IPS-NIHi7 (cell line): ENCODE measurements at regions not wholly inside any gene's neighbourhood (a gene's known extent, or its start where the extent isn't known, plus 50 kb on each side); places are given as distances from the start of the nearest gene placed in this dataset.

Experiments
- DNase-seq: peaks from one replicate; pipeline ENCODE4 v3.0.0; 2012; ENCODE audit warnings: mixed read lengths; ENCODE audit errors: extremely low spot score

DNA sequence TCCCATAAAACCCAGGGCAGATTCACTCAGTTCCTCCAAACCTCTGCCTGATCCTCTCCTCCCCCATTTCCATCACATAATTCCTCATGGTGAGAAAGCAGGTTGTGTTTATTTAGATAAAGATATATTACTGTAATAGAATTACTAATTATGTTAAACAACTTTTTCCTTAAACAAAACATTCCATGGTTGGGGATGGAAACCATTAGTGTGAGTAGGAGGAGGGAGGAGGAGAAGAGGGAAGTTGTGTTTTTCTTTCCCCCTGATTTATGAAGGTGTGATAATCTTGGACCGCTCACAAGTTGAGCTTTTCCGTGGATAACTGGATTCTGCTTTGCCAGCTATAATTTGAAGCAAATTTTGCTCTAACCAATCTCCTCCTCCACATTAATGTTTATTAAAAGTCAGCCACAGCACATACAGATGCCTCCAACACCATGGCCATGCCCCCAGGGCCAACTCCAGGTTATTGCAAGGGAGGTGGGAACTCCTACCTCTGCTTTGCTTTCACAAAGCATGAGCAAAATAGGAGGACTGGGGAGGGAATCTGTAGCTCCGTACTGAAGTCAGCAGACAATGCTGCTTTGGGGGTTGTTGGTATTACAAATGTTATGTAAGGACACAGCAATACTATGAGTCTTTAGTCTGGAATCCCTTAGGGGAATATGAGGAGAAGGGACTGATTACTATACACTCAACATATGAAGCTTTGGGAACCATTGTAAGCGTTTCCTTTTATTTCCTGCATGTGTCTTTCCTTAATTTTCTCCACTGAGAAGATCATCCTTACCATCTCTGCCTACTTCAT is 542.0 kb downstream of the DHX35 start:
- no peak for DNase-seq

DNA sequence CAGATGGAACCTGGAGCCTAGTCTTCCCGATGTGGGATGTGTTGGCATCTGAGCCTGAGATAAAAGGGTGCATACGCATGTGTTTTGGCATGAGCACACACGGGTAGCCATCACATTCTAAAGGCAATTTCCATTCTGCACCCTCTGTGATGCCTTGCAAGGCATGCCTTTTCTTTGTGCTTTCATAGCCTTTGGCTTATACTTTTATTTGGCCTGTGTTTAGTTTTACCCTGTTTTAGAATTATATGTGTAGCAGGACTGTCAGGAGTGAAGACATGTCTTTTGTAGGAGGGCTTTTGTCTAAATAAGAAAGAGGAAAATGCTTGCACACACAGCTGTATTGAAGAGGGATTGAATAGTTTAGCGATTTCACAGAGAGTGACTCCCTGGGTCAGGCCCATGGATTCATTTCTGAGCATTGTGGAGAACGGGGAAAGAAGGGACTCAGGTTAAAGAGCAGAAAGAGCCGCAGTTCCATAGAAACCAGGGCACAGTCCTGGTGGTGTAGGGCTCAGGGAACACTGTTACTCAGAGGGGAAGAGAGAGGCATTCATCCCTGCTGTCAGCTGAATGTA is 530.2 kb downstream of the DHX35 start:
- no peak for DNase-seq

DNA sequence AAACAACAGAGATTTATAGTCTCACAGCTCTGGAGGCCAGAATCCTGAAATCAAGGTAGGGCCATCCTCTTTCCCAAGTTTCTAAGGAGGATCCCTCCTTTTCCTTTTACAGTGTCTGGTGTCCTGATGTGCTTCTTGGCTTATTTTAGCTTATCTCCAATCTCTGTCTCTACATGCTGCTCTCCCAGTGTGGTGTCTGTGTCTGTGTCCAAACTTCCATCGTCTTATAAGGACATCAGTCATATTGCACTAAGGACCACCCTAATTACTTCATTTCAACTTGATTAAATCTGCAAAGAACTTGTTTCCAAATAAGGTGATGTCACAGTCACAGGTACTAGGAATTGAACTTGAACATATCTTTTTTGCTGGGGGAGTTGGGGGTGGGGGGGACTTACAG is 529.6 kb downstream of the DHX35 start:
- no peak for DNase-seq

DNA sequence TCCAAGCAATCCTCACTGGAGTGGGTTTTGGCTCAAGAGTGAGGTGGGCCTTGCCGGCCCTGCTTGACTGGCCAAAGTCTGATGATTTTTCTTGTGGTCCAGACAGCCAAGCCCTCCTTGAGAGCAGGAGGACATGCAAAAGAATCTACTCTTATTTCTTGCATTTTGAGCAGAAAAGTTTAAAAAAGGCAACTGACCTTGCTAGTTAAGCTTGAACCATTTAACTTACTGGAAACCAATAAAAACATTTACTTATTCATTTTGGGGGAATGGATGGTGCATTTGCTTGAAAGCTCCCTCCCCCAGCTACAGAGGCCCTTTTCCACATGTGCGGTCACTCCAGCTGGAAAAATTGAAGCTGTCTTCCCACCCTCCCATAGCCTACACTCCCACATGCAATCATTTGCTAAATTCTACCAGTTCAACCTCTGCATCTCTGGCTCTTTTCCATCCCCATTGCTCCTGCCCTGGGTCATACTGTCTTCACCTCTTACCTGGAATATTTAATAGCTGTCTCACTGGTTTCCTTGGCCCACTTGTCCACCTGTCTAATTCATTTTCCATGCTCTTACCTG is 527.9 kb downstream of the DHX35 start:
- DNase-seq, result no peak

DNA sequence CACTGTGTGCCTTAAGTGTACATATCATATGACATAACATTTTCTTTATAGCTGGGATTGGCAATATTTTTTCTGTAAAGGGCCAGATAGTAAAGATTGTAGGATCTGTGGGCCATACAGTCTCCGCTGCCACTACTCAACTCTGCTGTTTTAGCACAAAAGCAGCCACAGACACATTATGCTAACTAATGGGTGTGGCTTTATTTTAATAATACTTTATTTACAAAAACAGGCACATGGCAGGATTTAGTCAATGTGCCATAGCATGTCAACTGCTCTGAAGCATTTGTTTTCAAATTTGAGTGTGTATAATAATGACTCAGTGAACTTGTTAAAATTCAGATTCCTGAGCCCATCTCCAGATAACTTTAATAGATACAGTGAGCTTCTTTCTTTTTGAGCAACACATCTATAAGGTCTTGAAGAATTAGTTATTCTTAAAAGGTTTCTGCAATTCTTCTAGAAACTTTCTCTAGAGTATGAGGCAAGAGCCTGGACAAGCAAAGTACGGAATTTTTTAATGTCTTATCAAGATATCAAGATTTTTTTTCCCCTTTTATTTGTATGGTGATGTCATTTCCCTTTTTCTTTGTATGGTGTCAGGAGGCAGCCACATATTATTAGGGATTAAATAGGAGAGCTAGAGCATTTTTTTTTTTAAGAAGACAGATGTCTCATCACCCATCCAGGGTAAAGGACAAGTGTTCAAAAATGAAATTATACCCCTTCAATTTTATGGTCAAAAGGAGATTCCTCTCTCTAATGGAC is 518.3 kb downstream of the DHX35 start:
- no peak for DNase-seq

DNA sequence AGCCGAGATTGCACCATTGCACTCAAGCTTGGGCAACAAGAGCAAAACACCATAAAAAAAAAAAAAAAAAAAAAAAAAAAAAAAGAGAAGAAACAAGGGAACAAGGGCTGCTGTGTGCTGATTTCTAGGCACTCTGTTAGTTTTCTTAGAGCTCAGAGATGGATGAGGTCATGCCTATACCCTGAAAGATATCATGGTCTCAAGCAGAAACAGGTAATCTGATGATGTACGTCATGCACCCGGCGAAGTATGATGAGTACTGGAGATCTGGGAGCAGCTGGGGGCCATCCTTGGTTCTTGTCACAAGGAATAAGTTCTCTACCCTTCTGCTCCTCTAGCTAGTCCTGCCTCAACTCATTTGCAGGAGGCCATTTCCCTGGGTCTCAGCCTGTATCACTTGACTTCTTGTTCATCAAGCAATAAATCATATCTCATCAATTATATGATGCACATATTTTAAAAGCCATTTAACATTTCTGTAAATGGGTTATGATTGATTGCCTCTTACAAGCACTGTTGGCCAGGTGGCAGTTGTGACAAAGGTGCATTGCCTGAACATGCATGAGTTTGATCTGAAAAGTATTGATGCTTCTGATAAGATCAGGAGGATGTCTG is 517.2 kb downstream of the DHX35 start:
- no peak for DNase-seq

DNA sequence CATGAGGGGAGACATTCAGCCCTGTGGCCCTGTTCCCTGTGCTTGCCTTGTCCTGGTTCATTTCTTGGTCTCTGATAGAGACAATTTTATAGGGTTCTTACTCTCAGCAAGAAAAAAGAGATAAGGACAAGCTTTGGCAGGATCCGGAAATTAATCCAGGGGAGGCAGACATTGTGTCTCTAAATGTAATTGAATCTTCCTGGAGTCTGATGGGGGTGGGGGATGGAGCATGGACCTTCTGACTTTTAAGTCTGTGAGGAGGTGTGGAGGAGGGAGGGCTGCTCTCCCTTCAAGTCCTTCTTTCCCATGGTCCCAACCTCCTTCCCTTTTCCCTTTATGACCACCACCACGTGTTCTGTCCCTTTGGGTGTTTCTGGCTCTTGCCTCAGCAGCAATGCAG is 512.7 kb downstream of the DHX35 start:
- no peak for DNase-seq

DNA sequence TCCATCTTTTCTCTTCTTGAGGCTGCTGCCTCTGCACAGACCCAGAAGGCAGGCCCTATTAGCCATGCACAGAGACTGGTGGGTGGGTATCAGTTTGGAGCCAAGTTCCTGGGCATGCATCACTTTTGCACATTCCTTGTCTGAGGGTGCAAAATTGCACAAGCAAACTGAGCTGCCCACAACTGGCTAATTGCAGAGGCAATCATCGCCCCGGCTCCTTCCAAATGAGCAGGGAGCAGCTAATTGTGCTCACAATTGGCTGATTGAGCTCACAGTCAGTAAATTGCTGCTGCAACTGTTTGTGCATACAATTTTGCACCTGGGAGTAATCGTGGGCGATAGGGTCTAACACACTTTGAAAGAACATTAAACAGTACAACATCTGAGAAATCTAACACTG is 511.4 kb downstream of the DHX35 start:
- no peak for DNase-seq

DNA sequence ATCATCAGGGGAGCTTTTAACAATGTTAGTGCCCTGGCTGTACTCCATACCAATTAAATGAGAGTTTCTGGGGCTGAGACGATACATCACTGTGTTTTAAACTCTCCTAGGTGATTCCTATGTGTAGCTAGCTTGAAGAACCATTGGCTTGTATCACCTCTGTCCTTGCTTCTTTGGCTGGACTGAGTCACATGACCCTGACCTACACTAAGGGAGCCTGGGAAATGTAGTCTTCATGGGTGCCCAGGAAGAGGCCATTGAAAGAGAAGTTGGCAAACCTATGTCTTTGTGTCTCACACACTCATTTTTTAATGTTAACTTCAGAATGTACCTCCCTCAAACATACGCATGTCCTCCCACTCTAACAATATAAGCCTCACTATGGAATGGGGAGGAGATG is 506.6 kb downstream of the DHX35 start:
- peak; percentile 44 for DNase-seq

DNA sequence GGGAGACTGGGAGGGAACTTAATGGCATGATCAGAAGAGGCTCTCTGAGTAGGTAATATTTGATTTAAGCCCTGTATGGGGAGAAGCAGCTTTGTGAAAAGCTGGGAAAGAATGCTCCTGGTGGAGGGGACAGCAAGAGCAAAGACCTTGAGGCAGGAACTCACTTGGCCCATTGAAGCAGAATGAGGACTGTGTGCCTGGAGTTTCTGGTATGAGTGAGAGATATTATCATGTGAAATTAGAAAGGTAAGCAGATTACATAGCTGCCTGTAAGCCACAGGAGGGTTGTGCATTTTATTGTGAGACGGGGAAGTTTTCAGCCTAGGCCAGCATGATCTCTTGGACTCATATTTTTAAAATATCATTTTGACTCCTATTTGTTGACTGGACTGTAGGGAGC is 502.1 kb downstream of the DHX35 start:
- DNase-seq, result no peak

DNA sequence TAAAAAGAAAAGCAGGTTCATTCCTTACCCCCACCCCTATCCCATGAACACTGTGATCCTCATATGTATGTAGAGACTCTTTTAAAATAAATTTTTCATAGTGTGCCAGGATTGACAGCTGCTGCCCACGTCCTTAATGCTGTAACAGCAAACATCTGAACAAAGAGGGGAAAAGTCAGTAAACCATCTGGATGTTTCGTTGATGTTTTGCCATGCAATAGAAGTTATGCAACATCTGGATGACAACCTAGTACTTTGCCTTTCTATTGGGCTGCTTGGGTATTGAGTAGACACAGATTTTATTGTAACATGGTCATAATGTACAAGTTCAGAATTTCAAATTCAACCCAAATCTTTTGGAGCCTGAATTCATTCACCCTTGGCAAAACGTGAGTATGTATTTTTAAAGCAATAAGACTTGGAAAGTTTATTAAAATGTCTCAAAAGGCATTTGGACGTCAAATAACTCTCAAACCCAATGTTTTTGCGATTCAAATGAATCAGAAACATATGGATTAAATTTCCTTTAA is 500.3 kb downstream of the DHX35 start:
- DNase-seq, result no peak

DNA sequence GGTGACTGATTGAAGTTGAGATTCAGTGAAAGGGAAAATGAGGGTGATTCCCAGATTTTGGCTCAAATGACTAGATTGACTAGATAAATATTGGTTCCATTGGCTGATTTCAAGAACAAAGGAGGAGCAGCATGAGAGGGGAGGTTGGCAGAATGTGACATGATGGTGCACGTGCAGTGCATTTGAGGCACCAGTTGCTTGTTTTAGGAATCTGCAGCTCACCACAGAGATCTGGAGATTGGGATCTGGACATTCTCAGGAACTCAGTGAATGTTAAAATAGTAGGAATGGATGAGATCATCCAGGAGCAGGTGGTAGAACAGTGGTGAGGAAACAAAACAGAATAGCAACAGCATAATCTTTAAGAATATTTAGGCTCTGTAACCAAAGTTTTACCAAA is 496.3 kb downstream of the DHX35 start:
- DNase-seq, result no peak

DNA sequence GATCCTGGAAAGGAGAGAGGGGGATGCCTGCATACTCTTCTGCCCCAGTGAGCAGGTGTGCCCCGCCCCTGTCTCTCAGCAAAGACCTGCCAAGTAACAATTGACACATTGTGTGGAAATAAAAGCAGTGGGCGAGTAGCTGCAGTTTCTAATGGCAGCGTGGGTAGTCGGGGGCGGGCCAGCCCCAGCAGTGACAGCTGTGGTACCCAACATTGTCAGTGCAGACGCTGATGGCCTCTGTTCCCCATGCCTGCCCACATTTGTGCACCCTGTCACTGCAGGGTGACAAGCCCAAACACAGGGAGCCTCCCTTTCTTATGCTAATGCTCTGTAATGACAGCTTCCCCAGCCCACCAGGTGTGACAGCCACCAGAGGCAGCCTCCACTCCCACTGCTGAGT is 491.7 kb downstream of the DHX35 start:
- peak; percentile 16 for DNase-seq

DNA sequence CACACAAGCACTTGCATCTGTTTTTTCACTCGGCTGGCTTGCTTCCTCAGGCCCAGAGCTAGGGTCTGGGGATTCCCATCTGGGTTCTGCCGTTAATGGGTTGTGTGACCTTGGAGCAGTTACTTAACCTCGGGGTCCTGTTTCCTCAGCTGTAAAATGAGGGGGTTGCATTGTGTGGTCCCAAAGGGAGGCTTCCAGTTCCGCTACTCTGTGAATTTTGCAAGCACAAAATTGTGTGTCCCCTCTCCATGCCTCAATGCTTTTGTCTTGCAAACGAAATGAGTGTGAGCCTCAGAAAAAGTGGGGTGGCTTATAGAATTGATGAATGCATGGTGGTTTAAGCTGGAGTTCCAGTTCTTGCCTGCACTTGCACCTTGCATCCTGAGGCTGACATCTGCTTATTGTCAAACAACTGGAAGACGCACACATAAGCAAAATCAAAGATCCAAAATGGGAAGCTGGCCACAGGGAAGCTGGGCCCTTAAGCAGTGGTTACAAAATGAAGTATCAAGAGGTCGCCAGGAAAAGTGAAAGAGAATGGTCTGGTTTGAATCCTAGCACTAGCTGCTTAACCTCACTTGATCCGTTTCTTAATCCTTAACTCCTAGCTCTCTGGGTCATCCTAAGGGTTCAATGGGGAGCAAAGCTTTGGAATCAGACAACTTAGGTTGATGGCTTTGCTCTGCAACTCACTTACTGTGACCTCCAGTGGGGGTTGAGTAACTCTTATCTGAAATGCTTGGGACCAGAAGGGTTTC is 490.6 kb downstream of the DHX35 start:
- DNase-seq, result no peak

DNA sequence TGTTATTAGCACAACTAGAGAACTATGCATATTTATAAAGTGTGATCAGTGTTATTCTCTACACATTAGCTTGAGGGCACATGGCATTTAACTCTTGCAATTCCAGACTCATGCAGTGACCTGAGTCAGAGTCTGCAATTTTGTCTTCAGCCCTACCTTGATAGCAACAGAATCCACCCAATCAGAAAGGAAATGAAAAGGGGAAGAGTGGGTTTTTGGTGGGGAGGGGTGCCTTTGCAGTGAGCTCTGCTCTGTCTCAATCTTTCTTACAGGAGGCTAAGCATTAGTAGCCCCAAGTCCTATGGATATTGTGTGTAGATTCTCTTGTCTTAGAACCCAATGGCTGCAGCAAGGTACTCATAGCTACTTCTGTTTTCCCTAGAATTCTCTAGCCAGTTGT is 489.2 kb downstream of the DHX35 start:
- no peak for DNase-seq

DNA sequence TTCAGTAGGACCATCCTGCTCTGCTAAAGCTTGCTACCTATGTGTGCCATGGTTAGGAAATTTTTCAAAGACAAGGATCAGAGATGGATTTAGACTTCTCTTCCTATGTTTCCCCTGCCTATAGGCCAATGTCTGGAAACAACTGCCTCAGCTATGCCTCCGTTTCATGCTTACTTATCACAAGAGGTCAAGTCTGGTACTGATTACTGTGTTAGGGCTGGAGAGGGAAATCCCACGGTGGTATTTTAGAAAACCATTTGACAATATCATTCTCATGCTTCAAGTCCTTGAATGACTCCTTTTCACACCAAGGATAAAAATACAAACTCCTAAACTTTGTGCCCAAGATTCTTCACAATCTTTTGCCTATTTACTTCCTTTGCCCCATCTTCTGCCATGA is 484.3 kb downstream of the DHX35 start:
- DNase-seq, result no peak

DNA sequence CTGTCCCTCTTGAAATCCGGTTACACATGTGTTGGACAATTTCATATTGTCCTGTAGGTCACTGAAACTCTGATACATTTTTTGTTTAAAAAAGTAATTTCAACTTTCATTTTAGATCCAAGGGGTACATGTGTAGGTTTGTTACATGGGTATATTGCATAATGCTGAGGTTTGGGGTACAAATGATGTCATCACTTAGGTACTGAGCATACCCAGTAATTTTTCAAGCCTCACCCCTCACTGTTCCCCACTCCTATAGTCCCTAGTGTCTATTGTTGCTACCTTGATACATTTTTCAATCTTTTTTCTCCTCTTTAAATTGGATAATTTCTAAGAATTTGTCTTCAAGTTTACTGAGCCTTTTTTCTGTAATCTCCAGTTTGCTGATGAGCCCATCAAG is 483.0 kb downstream of the DHX35 start:
- no peak for DNase-seq

DNA sequence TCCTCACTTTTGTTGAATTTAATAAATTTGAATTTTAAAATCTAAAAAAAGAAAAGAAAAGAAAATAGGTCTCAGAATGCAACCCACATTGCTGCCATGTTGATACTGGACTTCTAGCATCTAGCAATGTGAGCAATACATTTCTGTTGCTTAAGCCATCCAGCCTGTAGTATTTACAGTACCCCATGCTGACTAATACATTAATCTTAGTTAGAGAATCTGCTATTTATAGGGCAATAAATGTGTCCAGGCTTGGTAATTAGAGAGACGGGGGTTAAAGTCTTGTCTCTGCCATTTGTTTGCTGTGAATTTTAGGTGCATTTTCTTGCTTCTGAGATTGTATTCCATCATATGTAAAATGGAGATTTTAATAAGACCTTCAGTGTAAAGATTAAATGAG is 471.3 kb downstream of the DHX35 start:
- no peak for DNase-seq

DNA sequence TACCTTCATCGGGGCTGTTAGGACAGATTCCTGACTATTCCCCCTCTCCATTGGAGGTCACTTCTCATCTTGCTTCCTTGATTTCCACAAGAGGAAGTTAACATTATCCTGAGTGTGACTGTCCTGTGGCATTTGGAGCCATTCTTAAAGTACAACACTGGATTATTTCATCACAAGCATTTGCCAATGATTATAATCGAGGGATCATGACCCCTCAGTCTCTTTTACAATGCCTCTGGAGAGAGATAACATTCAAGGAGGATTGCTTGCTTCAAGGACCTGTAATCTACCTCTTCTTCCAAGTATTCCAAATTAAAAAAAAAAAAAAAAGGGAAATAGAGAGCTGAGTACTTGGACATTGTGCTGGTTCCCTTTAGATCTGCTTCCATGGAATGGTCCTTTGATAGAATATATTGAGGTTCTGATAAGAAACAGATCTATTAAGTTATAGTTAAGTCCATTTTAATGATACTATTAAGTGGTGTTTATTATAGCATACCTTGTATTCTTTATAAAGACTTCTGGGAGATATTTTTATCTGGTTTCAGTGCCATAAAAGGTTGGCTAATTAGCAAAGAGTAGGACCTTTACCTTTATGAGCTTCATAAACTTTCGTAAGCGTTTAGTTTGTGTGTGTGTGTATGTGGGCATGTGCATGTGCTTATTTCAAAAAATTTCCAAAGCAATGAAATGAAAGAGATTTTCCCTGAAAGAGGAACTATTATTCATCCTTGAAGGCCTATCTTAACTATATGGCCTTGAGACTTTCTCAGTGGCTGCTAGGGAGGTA is 469.1 kb downstream of the DHX35 start:
- no peak for DNase-seq

DNA sequence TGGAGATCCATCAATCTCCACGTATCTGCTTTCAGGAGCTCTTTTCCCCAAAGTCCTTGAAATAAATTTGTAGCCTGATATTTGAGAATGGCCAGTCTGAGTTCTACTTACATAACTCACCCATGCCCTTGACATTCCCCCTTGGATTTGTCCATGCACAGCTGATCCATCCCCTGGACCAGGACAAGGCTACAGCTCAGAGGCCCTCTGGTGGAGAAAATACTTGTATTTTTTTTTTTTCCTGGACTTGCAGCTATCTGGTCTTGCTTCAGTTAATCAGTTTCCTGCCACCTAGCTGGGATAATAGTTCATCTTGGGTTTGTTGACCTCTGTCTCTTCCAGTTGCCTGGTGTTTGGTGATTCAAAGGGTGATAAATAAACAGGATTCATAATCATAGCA is 467.6 kb downstream of the DHX35 start:
- DNase-seq, result peak; percentile 64
